ENCODE measurements at regions not wholly inside any gene's neighbourhood (a gene's known extent, or its start where the extent isn't known, plus 50 kb on each side); places are given as distances from the start of the nearest gene placed in this dataset.

DNA sequence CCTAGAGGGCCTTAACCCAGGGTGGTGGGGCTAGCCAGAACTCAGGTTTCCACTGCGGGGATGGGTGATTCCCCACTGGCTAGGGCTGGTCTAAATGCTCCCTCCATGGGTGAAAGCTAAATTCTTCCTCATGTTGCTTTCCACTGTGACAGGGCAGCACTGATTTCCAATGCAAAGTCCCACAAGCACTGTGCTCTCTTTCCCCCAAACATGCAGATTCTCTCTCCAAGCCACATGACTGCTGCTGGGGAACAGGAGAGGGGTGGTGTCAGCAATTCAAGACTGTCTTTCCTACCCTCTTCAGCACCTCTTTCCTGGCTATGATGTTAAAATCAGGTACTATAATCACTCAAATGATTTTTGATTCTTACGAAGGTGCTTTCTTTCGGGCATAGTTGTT lies 215.5 kb downstream of the RWDD3 start:
- TF ChIP-seq ZFP41 (tag by site-specific recombination; IDR thresholded peaks at IDR 0.05; ENCODE audit: borderline replicate concordance) = no peak
- no peak for TF ChIP-seq REST (tag by site-specific recombination; IDR thresholded peaks at IDR 0.05)
- no peak for TF ChIP-seq ZNF664 (tag by site-specific recombination; IDR thresholded peaks at IDR 0.05)
- TF ChIP-seq HOXC10 (CRISPR knock-in tag; IDR thresholded peaks at IDR 0.05) = no peak
- TF ChIP-seq ZNF37A (tag by site-specific recombination; IDR thresholded peaks at IDR 0.05) = no peak
- TF ChIP-seq ZNF548 (tag by site-specific recombination; IDR thresholded peaks at IDR 0.05) = no peak

All from HEK293 (cell line).